ENCODE measurements at regions not wholly inside any gene's neighbourhood (a gene's known extent, or its start where the extent isn't known, plus 50 kb on each side); places are given as distances from the start of the nearest gene placed in this dataset.

DNA sequence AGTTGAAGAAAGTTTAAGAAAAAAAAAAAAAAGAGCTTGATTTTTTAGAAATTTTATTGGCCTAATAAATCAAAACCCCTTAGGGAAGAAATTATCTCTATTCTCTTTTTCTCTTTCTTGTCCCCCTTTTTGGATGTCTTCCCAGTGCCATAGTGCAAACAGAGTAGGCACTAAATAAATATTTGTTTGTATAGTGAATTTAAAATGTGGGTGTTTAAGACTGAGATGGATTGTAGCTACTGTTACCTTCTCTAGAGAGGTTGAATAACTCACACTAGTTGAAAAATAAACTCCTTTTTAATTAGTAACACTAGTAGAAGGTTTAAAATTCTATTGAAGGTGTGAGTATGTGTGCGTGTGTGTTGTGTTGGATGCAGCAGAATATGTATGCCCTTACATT, 783.8 kb downstream of the NXPH1 start:
- H3K9me3 ChIP-seq (ENCODE audit: low read length) = no peaks in the 10 kb centered on the region
- H3K79me2 ChIP-seq (replicated peaks; ENCODE audit: insufficient read depth, low read length) = no peaks in the 10 kb centered on the region
- no peaks in the 10 kb centered on the region for H3K36me3 ChIP-seq (ENCODE audit: insufficient read depth, low read length)
- H3F3A ChIP-seq (ENCODE audit: insufficient read depth, low read length, poor library complexity, severe bottlenecking) = no peaks in the 10 kb centered on the region
- H3K27me3 ChIP-seq (ENCODE audit: insufficient read depth, low read depth, low read length) = no peaks in the 10 kb centered on the region
- H4K20me1 ChIP-seq (ENCODE audit: insufficient read depth) = no peaks in the 10 kb centered on the region
- no peak overlapping the region for H2AFZ ChIP-seq (ENCODE audit: low read depth, low read length)
- H3K27ac ChIP-seq (ENCODE audit: low read length) = no peak overlapping the region
- TF ChIP-seq POLR2AphosphoS5 (IDR thresholded peaks at IDR 0.05) (no peak), EP300 (conservative IDR thresholded peaks at IDR 0.05; ENCODE audit: poor library complexity, severe bottlenecking) (no peak)
- TF ChIP-seq, protein P1, sequence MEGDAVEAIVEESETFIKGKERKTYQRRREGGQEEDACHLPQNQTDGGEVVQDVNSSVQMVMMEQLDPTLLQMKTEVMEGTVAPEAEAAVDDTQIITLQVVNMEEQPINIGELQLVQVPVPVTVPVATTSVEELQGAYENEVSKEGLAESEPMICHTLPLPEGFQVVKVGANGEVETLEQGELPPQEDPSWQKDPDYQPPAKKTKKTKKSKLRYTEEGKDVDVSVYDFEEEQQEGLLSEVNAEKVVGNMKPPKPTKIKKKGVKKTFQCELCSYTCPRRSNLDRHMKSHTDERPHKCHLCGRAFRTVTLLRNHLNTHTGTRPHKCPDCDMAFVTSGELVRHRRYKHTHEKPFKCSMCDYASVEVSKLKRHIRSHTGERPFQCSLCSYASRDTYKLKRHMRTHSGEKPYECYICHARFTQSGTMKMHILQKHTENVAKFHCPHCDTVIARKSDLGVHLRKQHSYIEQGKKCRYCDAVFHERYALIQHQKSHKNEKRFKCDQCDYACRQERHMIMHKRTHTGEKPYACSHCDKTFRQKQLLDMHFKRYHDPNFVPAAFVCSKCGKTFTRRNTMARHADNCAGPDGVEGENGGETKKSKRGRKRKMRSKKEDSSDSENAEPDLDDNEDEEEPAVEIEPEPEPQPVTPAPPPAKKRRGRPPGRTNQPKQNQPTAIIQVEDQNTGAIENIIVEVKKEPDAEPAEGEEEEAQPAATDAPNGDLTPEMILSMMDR (IDR thresholded peaks at IDR 0.05; ENCODE audit: poor library complexity, severe bottlenecking) = no peak
- H3K4me2 ChIP-seq (ENCODE audit: low read length) = no peak overlapping the region
- H3K9me2 ChIP-seq (ENCODE audit: insufficient read depth, low read length) = no peaks in the 10 kb centered on the region
- H3K9ac ChIP-seq (ENCODE audit: low read length) = no peak overlapping the region
- no peak overlapping the region for H3K4me3 ChIP-seq (ENCODE audit: low read length)

DNA sequence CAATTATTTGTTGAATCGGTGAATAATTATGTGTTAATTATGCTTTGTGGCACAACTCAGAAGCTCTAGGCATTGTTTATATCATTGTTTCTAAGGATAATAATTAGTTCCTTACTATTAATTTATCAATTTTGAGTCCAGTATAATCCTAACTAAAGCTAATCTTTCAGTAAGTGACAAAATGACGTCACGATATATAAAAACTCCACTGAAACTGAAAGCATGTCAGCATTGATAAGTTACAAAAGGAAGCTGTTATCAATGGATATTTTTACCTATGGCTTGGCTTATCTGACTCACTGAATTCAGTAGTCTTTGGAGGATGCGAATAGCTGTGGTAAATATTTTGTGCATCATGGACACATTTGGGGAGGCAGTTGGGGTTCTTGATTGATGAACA, 793.1 kb downstream of the NXPH1 start:
- H3K9me3 ChIP-seq (ENCODE audit: low read length) = peaks cover 3% of the 10 kb centered on the region
- H3K79me2 ChIP-seq (replicated peaks; ENCODE audit: insufficient read depth, low read length) = no peaks in the 10 kb centered on the region
- H3K9ac ChIP-seq (ENCODE audit: low read length) = no peak overlapping the region
- no peaks in the 10 kb centered on the region for H4K20me1 ChIP-seq (ENCODE audit: insufficient read depth)
- no peak overlapping the region for H3K4me3 ChIP-seq (ENCODE audit: low read length)
- H3K4me2 ChIP-seq (ENCODE audit: low read length) = no peak overlapping the region
- H3F3A ChIP-seq (ENCODE audit: insufficient read depth, low read length, poor library complexity, severe bottlenecking) = peaks cover under 1% of the 10 kb centered on the region
- no peaks in the 10 kb centered on the region for H3K36me3 ChIP-seq (ENCODE audit: insufficient read depth, low read length)
- no peak overlapping the region for H2AFZ ChIP-seq (ENCODE audit: low read depth, low read length)
- TF ChIP-seq, protein P1 (IDR thresholded peaks at IDR 0.05; ENCODE audit: poor library complexity, severe bottlenecking) = no peak
- no peak for TF ChIP-seq MXI1 (conservative IDR thresholded peaks at IDR 0.05; ENCODE audit: poor library complexity, severe bottlenecking)
- no peak for TF ChIP-seq EP300 (conservative IDR thresholded peaks at IDR 0.05; ENCODE audit: poor library complexity, severe bottlenecking)
- TF ChIP-seq POLR2AphosphoS5 (IDR thresholded peaks at IDR 0.05) = no peak
- no peak for TF ChIP-seq EZH2 (IDR thresholded peaks at IDR 0.05; ENCODE audit: borderline replicate concordance, insufficient read depth, low read length, poor library complexity, severe bottlenecking)
- TF ChIP-seq, protein P2, sequence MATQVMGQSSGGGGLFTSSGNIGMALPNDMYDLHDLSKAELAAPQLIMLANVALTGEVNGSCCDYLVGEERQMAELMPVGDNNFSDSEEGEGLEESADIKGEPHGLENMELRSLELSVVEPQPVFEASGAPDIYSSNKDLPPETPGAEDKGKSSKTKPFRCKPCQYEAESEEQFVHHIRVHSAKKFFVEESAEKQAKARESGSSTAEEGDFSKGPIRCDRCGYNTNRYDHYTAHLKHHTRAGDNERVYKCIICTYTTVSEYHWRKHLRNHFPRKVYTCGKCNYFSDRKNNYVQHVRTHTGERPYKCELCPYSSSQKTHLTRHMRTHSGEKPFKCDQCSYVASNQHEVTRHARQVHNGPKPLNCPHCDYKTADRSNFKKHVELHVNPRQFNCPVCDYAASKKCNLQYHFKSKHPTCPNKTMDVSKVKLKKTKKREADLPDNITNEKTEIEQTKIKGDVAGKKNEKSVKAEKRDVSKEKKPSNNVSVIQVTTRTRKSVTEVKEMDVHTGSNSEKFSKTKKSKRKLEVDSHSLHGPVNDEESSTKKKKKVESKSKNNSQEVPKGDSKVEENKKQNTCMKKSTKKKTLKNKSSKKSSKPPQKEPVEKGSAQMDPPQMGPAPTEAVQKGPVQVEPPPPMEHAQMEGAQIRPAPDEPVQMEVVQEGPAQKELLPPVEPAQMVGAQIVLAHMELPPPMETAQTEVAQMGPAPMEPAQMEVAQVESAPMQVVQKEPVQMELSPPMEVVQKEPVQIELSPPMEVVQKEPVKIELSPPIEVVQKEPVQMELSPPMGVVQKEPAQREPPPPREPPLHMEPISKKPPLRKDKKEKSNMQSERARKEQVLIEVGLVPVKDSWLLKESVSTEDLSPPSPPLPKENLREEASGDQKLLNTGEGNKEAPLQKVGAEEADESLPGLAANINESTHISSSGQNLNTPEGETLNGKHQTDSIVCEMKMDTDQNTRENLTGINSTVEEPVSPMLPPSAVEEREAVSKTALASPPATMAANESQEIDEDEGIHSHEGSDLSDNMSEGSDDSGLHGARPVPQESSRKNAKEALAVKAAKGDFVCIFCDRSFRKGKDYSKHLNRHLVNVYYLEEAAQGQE (IDR thresholded peaks at IDR 0.05; ENCODE audit: borderline replicate concordance) = no peak
- TF ChIP-seq SMC3 (conservative IDR thresholded peaks at IDR 0.05; ENCODE audit: poor library complexity) = no peak
- TF ChIP-seq RAD21 (conservative IDR thresholded peaks at IDR 0.05) = no peak
- no peaks in the 10 kb centered on the region for H3K27me3 ChIP-seq (ENCODE audit: insufficient read depth, low read depth, low read length)
- no peaks in the 10 kb centered on the region for H3K9me2 ChIP-seq (ENCODE audit: insufficient read depth, low read length)
- no peak overlapping the region for H3K27ac ChIP-seq (ENCODE audit: low read length)

Measured in neural cell (in vitro differentiated cells).